Ishikawa (cell line): ENCODE measurements at regions not wholly inside any gene's neighbourhood (a gene's known extent, or its start where the extent isn't known, plus 50 kb on each side); places are given as distances from the start of the nearest gene placed in this dataset.

Experiments used
- CEBPB ChIP-seq: IDR thresholded peaks from 2 replicates; pipeline ENCODE4 v1.6.1; 2012
- CREB1 ChIP-seq: IDR thresholded peaks from 2 replicates; pipeline ENCODE4 v1.6.1; 2012; ENCODE audit warnings: low read depth
- EGR1 ChIP-seq: IDR thresholded peaks from 2 replicates; pipeline ENCODE4 v1.6.1; 2012
- EP300 ChIP-seq: IDR thresholded peaks from 2 replicates; pipeline ENCODE4 v1.6.1; 2012; ENCODE audit warnings: borderline replicate concordance
- FOXM1 ChIP-seq: IDR thresholded peaks from 2 replicates; pipeline ENCODE4 v1.6.1; 2012; ENCODE audit warnings: low read depth, borderline replicate concordance
- MAX ChIP-seq: IDR thresholded peaks from 2 replicates; pipeline ENCODE4 v1.6.1; 2012
- NFIC ChIP-seq: IDR thresholded peaks from 2 replicates; pipeline ENCODE4 v1.6.1; 2012
- RAD21 ChIP-seq: IDR thresholded peaks from 2 replicates; pipeline ENCODE4 v1.6.1; 2012; ENCODE audit warnings: low read depth
- REST ChIP-seq: IDR thresholded peaks from 2 replicates; pipeline ENCODE4 v1.6.1; 2012; ENCODE audit warnings: low read depth, mild to moderate bottlenecking
- TAF1 ChIP-seq: IDR thresholded peaks from 2 replicates; pipeline ENCODE4 v1.6.1; 2012; ENCODE audit warnings: low read depth, mild to moderate bottlenecking
- TCF12 ChIP-seq: IDR thresholded peaks from 2 replicates; pipeline ENCODE4 v1.6.1; 2012; ENCODE audit warnings: low read depth
- TEAD4 ChIP-seq: IDR thresholded peaks from 2 replicates; pipeline ENCODE4 v1.6.1; 2012
- USF1 ChIP-seq: IDR thresholded peaks from 2 replicates; pipeline ENCODE4 v1.6.1; 2012
- YY1 ChIP-seq: IDR thresholded peaks from 2 replicates; pipeline ENCODE4 v1.6.1; 2012; ENCODE audit warnings: low read depth
- ZBTB7A ChIP-seq: IDR thresholded peaks from 2 replicates; pipeline ENCODE4 v1.6.1; 2012; ENCODE audit warnings: low read depth

GRCh38 chr18:30727849-30728248 lies 314.7 kb downstream of the DSC3 start:
- TF ChIP-seq CEBPB = no peak
- TF ChIP-seq EGR1 = no peak
- TF ChIP-seq TCF12 = no peak
- no peak for TF ChIP-seq CREB1
- TF ChIP-seq NFIC = no peak
- TF ChIP-seq TAF1 = no peak
- no peak for TF ChIP-seq RAD21
- TF ChIP-seq YY1 = no peak
- TF ChIP-seq ZBTB7A = no peak

GRCh38 chr18:30713299-30713698 lies 329.2 kb downstream of the DSC3 start:
- TF ChIP-seq EP300 = no peak
- TF ChIP-seq TCF12 = no peak
- no peak for TF ChIP-seq TEAD4
- no peak for TF ChIP-seq TAF1
- no peak for TF ChIP-seq CEBPB
- TF ChIP-seq RAD21 = no peak

- TF ChIP-seq MAX (no peak), RAD21 (no peak), ZBTB7A (no peak), TEAD4 (no peak), EGR1 (no peak), NFIC (no peak), EP300 (no peak), REST (no peak), FOXM1 (no peak), CEBPB (no peak)
Observed at GRCh38 chr18:30712383-30712782, 330.2 kb downstream of the DSC3 start.

- no peak for TF ChIP-seq ZBTB7A
- no peak for TF ChIP-seq USF1
Observed at GRCh38 chr18:30709595-30709994, 332.9 kb downstream of the DSC3 start.

GRCh38 chr18:30705943-30706342 lies 336.6 kb downstream of the DSC3 start:
- TF ChIP-seq REST (no peak), TAF1 (no peak), YY1 (no peak), RAD21 (no peak), NFIC (no peak), CREB1 (no peak), MAX (no peak), EGR1 (no peak), TCF12 (no peak), FOXM1 (no peak), TEAD4 (no peak)

- TF ChIP-seq RAD21 (no peak), YY1 (no peak), ZBTB7A (no peak), CREB1 (no peak), MAX (no peak), CEBPB (no peak), USF1 (no peak), EP300 (no peak), TEAD4 (no peak), TAF1 (no peak), FOXM1 (no peak), NFIC (no peak), EGR1 (no peak), REST (no peak), TCF12 (no peak)
Observed at GRCh38 chr18:30698571-30698970, 344.0 kb downstream of the DSC3 start.
